ENCODE measurements at regions not wholly inside any gene's neighbourhood (a gene's known extent, or its start where the extent isn't known, plus 50 kb on each side); places are given as distances from the start of the nearest gene placed in this dataset.

DNA sequence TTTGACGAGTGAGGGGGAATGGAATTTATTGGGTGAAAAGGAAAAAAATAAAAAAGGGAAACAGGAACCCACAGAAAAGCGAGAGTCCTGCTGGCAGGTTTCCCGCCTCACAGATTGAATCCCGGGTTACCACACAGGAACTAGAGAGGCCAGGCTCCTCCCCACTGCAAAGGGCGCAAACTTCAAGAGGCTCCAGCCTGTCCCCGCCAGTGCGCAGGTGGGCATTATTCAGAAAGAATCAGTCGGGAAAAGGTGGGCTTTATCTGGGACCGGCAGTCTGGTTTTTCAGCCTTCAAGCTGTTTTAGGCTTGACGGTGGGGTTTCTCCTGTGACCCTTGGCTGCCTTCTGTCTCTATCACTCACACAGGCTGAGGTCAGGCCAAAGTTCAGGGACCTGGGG is 1496.8 kb downstream of the RPA4 start:
- peak overlapping the region; percentile 33 for H2BK120ac ChIP-seq (replicated peaks; ENCODE audit: low read depth, low read length)
- no peak overlapping the region for H3K27ac ChIP-seq (ENCODE audit: low read depth, low read length)
- no peak overlapping the region for H2BK12ac ChIP-seq (ENCODE audit: low read depth, low read length)
- H2AK5ac ChIP-seq (ENCODE audit: low read depth, low read length), result no peak overlapping the region
- no peaks in the 10 kb centered on the region for H4K20me1 ChIP-seq (replicated peaks in 1 of 2; ENCODE audit: control insufficient read depth in 1 of 2, insufficient read depth in 2 of 2, low read length in 2 of 2)
- no peak overlapping the region for H2AFZ ChIP-seq (ENCODE audit: low read length)
- no peak overlapping the region for H4K5ac ChIP-seq (ENCODE audit: insufficient read length, low read depth, low read length)
- H3K36me3 ChIP-seq (ENCODE audit: control insufficient read depth in 2 of 4, insufficient read depth in 4 of 4, low read length in 3 of 4), result no peaks in the 10 kb centered on the region
- H3K9ac ChIP-seq (replicated peaks in 1 of 4; ENCODE audit: extremely low read depth in 1 of 4, low read depth in 3 of 4, low read length in 3 of 4), result no peak overlapping the region
- H3K4me2 ChIP-seq (ENCODE audit: insufficient read depth in 1 of 2, low read depth in 2 of 2, low read length in 2 of 2), result no peak overlapping the region; a peak in 1 of 4 replicates
- H2BK5ac ChIP-seq (ENCODE audit: low read depth, low read length), result no peak overlapping the region
- ChIA-PET CTCF (ENCODE audit: partially characterized antibody) (interaction anchor here (1.2 to 1.4 kb wide), 2 partner anchors 17 to 1029 kb away, joined by 3 read pairs; no protein-coding TSS in a partner anchor), POLR2A (ENCODE audit: partially characterized antibody) (no interaction called here)
- H3K4me1 ChIP-seq (replicated peaks in 1 of 4; ENCODE audit: control insufficient read depth in 3 of 4, insufficient read depth in 4 of 4, low read length in 3 of 4), result no peaks in the 10 kb centered on the region
- no peak overlapping the region for H3K4ac ChIP-seq (replicated peaks; ENCODE audit: insufficient read length, low read depth, low read length)
- H3K56ac ChIP-seq (replicated peaks; ENCODE audit: insufficient read length, low read depth, low read length), result no peak overlapping the region
- H3K23ac ChIP-seq (ENCODE audit: insufficient read length), result no peak overlapping the region
- H2BK20ac ChIP-seq (ENCODE audit: low read length), result no peak overlapping the region
- no peak overlapping the region for H4K8ac ChIP-seq (ENCODE audit: extremely low read depth, insufficient read depth, low read length)
- H4K91ac ChIP-seq (replicated peaks; ENCODE audit: insufficient read length, low read length), result peak overlapping the region; percentile 74
- H3K14ac ChIP-seq (ENCODE audit: insufficient read length), result no peak overlapping the region
- H3K9me3 ChIP-seq (ENCODE audit: insufficient read depth in 2 of 2, low read depth in 1 of 2, low read length in 1 of 2), result peaks cover 0 to 4% of the 10 kb centered on the region in 2 experiments; a peak in 1 of 4 replicates
- H3K23me2 ChIP-seq (ENCODE audit: low read depth, low read length), result no peaks in the 10 kb centered on the region
- DNase-seq (ENCODE audit: low read depth in 1 of 2, low spot score in 2 of 2) (peak in 1 of 2 experiments; percentile 45), FAIRE-seq (no peak)
- 90% methylated on average over 6 of the region's 10 CpGs; no CpG with 5 or more reads in 1 of the 2 experiments for WGBS, 2 experiments (ENCODE audit: extremely low coverage in 1 of 2, insufficient coverage in 1 of 2, insufficient read length in 1 of 2, insufficient replicate concordance in 2 of 2, low coverage in 1 of 2, low lambda C conversion rate in 2 of 2, missing lambda C conversion rate in 1 of 2)
- H3K79me1 ChIP-seq (ENCODE audit: low read depth, low read length), result no peaks in the 10 kb centered on the region
- H3K27me3 ChIP-seq (replicated peaks in 1 of 4; ENCODE audit: control insufficient read depth in 3 of 4, extremely low read depth in 1 of 4, insufficient read depth in 3 of 4, low read length in 3 of 4), result no peaks in the 10 kb centered on the region
- H3K4me3 ChIP-seq (ENCODE audit: extremely low read depth in 1 of 4, insufficient read depth in 2 of 4, low read depth in 3 of 4, low read length in 4 of 4), result no peak overlapping the region
- H2BK15ac ChIP-seq (ENCODE audit: low read length), result no peak overlapping the region
- no peaks in the 10 kb centered on the region for H3K79me2 ChIP-seq (ENCODE audit: control insufficient read depth in 1 of 2, insufficient read depth in 2 of 2, low read length in 2 of 2)
- no peak overlapping the region for H3K18ac ChIP-seq (ENCODE audit: extremely low read depth, low read length)
- TF ChIP-seq CTBP2 (IDR thresholded peaks at IDR 0.05; ENCODE audit: borderline replicate concordance, insufficient read depth, insufficient read length, low read length), result no peak
